DND-41 (cell line): ENCODE measurements at regions not wholly inside any gene's neighbourhood (a gene's known extent, or its start where the extent isn't known, plus 50 kb on each side); places are given as distances from the start of the nearest gene placed in this dataset.

Source experiments
- ATAC-seq: fragments of 200-7000 bp; cut with Tn5 transposase; 3 replicates; pipeline ENCODE4 v1.9.1; 2021; ENCODE audit warnings: low read depth; ENCODE audit not compliant: insufficient read depth
- DNase-seq: peaks from one replicate; pipeline ENCODE4 v3.0.0-alpha.2; 2020
- H2AFZ ChIP-seq: 2 replicates; pipeline ENCODE4 v1.6.0; 2012; ENCODE audit warnings: low read depth, low read length
- H3K27ac ChIP-seq: 2 replicates; pipeline ENCODE4 v1.5.1; 2012; ENCODE audit warnings: low read length, inconsistent platforms
- H3K27me3 ChIP-seq: fragments of 200-600 bp; sonication (generic); 2 replicates; pipeline ENCODE4 v1.6.0; 2012; ENCODE audit warnings: low read length, mild to moderate bottlenecking, inconsistent platforms; ENCODE audit not compliant: insufficient read depth, poor library complexity
- H3K36me3 ChIP-seq: 2 replicates; pipeline ENCODE4 v1.5.1; 2012; ENCODE audit warnings: low read length, inconsistent platforms; ENCODE audit not compliant: insufficient read depth
- H3K4me1 ChIP-seq: 2 replicates; pipeline ENCODE4 v1.5.1; 2012; ENCODE audit warnings: mild to moderate bottlenecking, low read length; ENCODE audit not compliant: insufficient read depth
- H3K4me2 ChIP-seq: 2 replicates; pipeline ENCODE4 v1.6.0; 2012; ENCODE audit warnings: mild to moderate bottlenecking, moderate library complexity, low read length, inconsistent platforms; ENCODE audit not compliant: insufficient read depth
- H3K4me3 ChIP-seq, 2 experiments: fragments of 200-600 bp in 1 of 2; shearing (Covaris generic) in 1 of 2; 2 replicates each; pipeline ENCODE4 v1.5.1; 2012 to 2016; ENCODE audit warnings: inconsistent platforms in 2 of 2, low read length in 2 of 2, mild to moderate bottlenecking in 2 of 2, low read depth in 1 of 2, moderate library complexity in 1 of 2
- H3K79me2 ChIP-seq: 2 replicates; pipeline ENCODE4 v1.6.0; 2012; ENCODE audit warnings: low read length, inconsistent platforms; ENCODE audit not compliant: insufficient read depth
- H3K9ac ChIP-seq: 2 replicates; pipeline ENCODE4 v1.6.0; 2012; ENCODE audit warnings: low read depth, mild to moderate bottlenecking, inconsistent platforms, low read length, moderate library complexity
- H3K9me3 ChIP-seq: 2 replicates; pipeline ENCODE4 v1.5.1; 2012; ENCODE audit warnings: low read length, moderate library complexity, mild to moderate bottlenecking, inconsistent platforms; ENCODE audit not compliant: insufficient read depth, severe bottlenecking
- H4K20me1 ChIP-seq: 2 replicates; pipeline ENCODE4 v1.6.0; 2012; ENCODE audit warnings: low read length; ENCODE audit not compliant: insufficient read depth
- CTCF ChIP-seq: IDR thresholded peaks from 2 replicates; pipeline ENCODE4 v1.5.1; 2012; ENCODE audit warnings: borderline replicate concordance, low read length, moderate library complexity, mild to moderate bottlenecking; ENCODE audit not compliant: poor library complexity, severe bottlenecking; ENCODE audit errors: extremely low read depth
- EZH2 ChIP-seq: IDR thresholded peaks from 3 replicates; pipeline ENCODE4 v1.6.1; 2012; ENCODE audit warnings: borderline replicate concordance, low read depth, mild to moderate bottlenecking, moderate library complexity, low read length, inconsistent platforms; ENCODE audit not compliant: severe bottlenecking

DNA sequence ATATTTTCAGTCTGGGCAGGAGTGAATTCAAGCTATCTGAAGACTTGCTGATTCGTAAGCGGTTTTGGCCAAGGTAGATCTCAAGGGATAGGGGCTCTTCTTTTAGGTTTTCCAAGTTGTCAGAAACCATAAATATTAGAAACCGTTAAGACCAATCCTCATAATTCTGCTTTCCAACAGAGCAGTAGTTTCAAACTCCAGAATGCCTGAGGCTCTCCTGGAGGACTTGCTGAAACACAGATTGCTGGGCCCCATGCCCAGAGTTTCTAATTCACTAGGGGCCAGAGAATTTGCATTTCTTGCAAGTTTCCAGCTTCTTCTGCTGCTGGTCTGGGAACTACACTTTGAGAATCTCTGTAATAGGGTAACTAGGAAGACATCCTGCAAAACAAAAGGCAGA is 1855.7 kb upstream of the CELF4 start:
- Histone ChIP-seq H3K27me3 (no peaks in the 10 kb centered on the region), H3K27ac (no peak overlapping the region), H4K20me1 (no peaks in the 10 kb centered on the region), H3K9ac (no peak overlapping the region), H3K4me3 (no peak overlapping the region), H3K4me1 (no peaks in the 10 kb centered on the region), H3K9me3 (no peaks in the 10 kb centered on the region), H3K36me3 (no peaks in the 10 kb centered on the region), H3K79me2 (no peaks in the 10 kb centered on the region), H3K4me2 (no peak overlapping the region), H2AFZ (no peak overlapping the region)
- no peak for TF ChIP-seq EZH2
- no peak for TF ChIP-seq CTCF
- ATAC-seq (no peak), DNase-seq (no peak)

GRCh38 chr18:39419315-39419714 is 1853.7 kb upstream of the CELF4 start:
- TF ChIP-seq CTCF: no peak
- Histone ChIP-seq H2AFZ (no peak overlapping the region), H3K4me1 (no peaks in the 10 kb centered on the region), H3K36me3 (no peaks in the 10 kb centered on the region), H3K27ac (no peak overlapping the region), H3K4me2 (no peak overlapping the region), H3K9me3 (no peaks in the 10 kb centered on the region), H3K79me2 (no peaks in the 10 kb centered on the region), H3K4me3 (no peak overlapping the region), H3K9ac (no peak overlapping the region), H3K27me3 (no peaks in the 10 kb centered on the region), H4K20me1 (no peaks in the 10 kb centered on the region)
- no peak for ATAC-seq
- DNase-seq: no peak

- H4K20me1 ChIP-seq: no peaks in the 10 kb centered on the region
- no peaks in the 10 kb centered on the region for H3K79me2 ChIP-seq
- no peak overlapping the region for H3K9ac ChIP-seq
- no peak overlapping the region for H3K4me3 ChIP-seq
- TF ChIP-seq EZH2: no peak
- TF ChIP-seq CTCF: no peak
- H3K27me3 ChIP-seq: no peaks in the 10 kb centered on the region
- no peak overlapping the region for H3K27ac ChIP-seq
- H3K9me3 ChIP-seq: no peaks in the 10 kb centered on the region
- H3K36me3 ChIP-seq: no peaks in the 10 kb centered on the region
- H3K4me1 ChIP-seq: no peaks in the 10 kb centered on the region
- H2AFZ ChIP-seq: no peak overlapping the region
- ATAC-seq (no peak), DNase-seq (no peak)
- no peak overlapping the region for H3K4me2 ChIP-seq
Observed at GRCh38 chr18:39415471-39415870, 1849.9 kb upstream of the CELF4 start.

GRCh38 chr18:39414009-39414700 is 1848.6 kb upstream of the CELF4 start:
- no peak for DNase-seq
- no peak overlapping the region for H3K4me2 ChIP-seq
- no peak for ATAC-seq
- no peak overlapping the region for H2AFZ ChIP-seq
- no peak overlapping the region for H3K27ac ChIP-seq
- no peaks in the 10 kb centered on the region for H4K20me1 ChIP-seq
- TF ChIP-seq CTCF (no peak), EZH2 (no peak)
- no peak overlapping the region for H3K4me3 ChIP-seq
- no peaks in the 10 kb centered on the region for H3K9me3 ChIP-seq
- no peaks in the 10 kb centered on the region for H3K36me3 ChIP-seq
- H3K79me2 ChIP-seq: no peaks in the 10 kb centered on the region
- no peaks in the 10 kb centered on the region for H3K4me1 ChIP-seq
- no peaks in the 10 kb centered on the region for H3K27me3 ChIP-seq
- H3K9ac ChIP-seq: no peak overlapping the region
